ENCODE measurements at regions not wholly inside any gene's neighbourhood (a gene's known extent, or its start where the extent isn't known, plus 50 kb on each side); places are given as distances from the start of the nearest gene placed in this dataset.
"Not testable (repeated sequence)": the region's sequence is repeated elsewhere in the genome, so short reads cannot be mapped to it uniquely, and the experiment has no call there.

GRCh38 chr1:221251580-221251979 is 372.3 kb downstream of the HLX start:
- DNase-seq (ENCODE audit: low spot score): no peak

- DNase-seq (ENCODE audit: low spot score): no peak
Measured at GRCh38 chr1:221254813-221255212, 375.6 kb downstream of the HLX start.

- DNase-seq (ENCODE audit: low spot score): no peak
Measured at GRCh38 chr1:221256773-221257172, 377.5 kb downstream of the HLX start.

- not testable (repeated sequence) for DNase-seq (ENCODE audit: low spot score)
Measured at GRCh38 chr1:221257548-221257947, 378.3 kb downstream of the HLX start.

GRCh38 chr1:221262677-221263076 is 383.4 kb downstream of the HLX start:
- DNase-seq (ENCODE audit: low spot score): not testable (repeated sequence)

GRCh38 chr1:221263831-221264767 is 384.9 kb downstream of the HLX start:
- peak; percentile 88 for DNase-seq (ENCODE audit: low spot score)

GRCh38 chr1:221264848-221265247 is 385.6 kb downstream of the HLX start:
- no peak for DNase-seq (ENCODE audit: low spot score)

GRCh38 chr1:221268295-221268694 is 389.1 kb downstream of the HLX start:
- DNase-seq (ENCODE audit: low spot score): peak; percentile 74

GRCh38 chr1:221271701-221272100 is 392.5 kb downstream of the HLX start:
- no peak for DNase-seq (ENCODE audit: low spot score)

GRCh38 chr1:221272940-221273339 is 393.7 kb downstream of the HLX start:
- DNase-seq (ENCODE audit: low spot score): no peak

- DNase-seq (ENCODE audit: low spot score): no peak
Measured at GRCh38 chr1:221274373-221274772, 395.1 kb downstream of the HLX start.

- peak; percentile 41 for DNase-seq (ENCODE audit: low spot score)
Measured at GRCh38 chr1:221276896-221277409, 397.7 kb downstream of the HLX start.

- no peak for DNase-seq (ENCODE audit: low spot score)
Measured at GRCh38 chr1:221279146-221279545, 399.9 kb downstream of the HLX start.

- DNase-seq (ENCODE audit: low spot score): no peak
Measured at GRCh38 chr1:221283532-221283931, 404.3 kb downstream of the HLX start.

GRCh38 chr1:221284028-221284427 is 404.8 kb downstream of the HLX start:
- DNase-seq (ENCODE audit: low spot score): no peak

GRCh38 chr1:221284991-221285390 is 405.7 kb downstream of the HLX start:
- not testable (repeated sequence) for DNase-seq (ENCODE audit: low spot score)

GRCh38 chr1:221285458-221286210 is 406.4 kb downstream of the HLX start:
- not testable (repeated sequence) for DNase-seq (ENCODE audit: low spot score)

- no peak for DNase-seq (ENCODE audit: low spot score)
Measured at GRCh38 chr1:221286399-221286798, 407.2 kb downstream of the HLX start.

GRCh38 chr1:221289103-221289502 is 409.9 kb downstream of the HLX start:
- no peak for DNase-seq (ENCODE audit: low spot score)

- no peak for DNase-seq (ENCODE audit: low spot score)
Measured at GRCh38 chr1:221290669-221291068, 411.4 kb downstream of the HLX start.

- DNase-seq (ENCODE audit: low spot score): no peak
Measured at GRCh38 chr1:221291113-221291512, 411.9 kb downstream of the HLX start.

GRCh38 chr1:221292652-221293051 is 413.4 kb downstream of the HLX start:
- DNase-seq (ENCODE audit: low spot score): no peak

GRCh38 chr1:221294242-221294641 is 415.0 kb downstream of the HLX start:
- DNase-seq (ENCODE audit: low spot score): no peak

All from A172 (cell line).